HPDE6-E6E7 (cell line): ENCODE measurements at regions not wholly inside any gene's neighbourhood (a gene's known extent, or its start where the extent isn't known, plus 50 kb on each side); places are given as distances from the start of the nearest gene placed in this dataset.
"Not testable (repeated sequence)": the region's sequence is repeated elsewhere in the genome, so short reads cannot be mapped to it uniquely, and the experiment has no call there.

Experiments used
- DNase-seq: peaks from one replicate; pipeline ENCODE4 v3.0.0; 2011; ENCODE audit warnings: missing footprints; ENCODE audit errors: extremely low spot score

DNA sequence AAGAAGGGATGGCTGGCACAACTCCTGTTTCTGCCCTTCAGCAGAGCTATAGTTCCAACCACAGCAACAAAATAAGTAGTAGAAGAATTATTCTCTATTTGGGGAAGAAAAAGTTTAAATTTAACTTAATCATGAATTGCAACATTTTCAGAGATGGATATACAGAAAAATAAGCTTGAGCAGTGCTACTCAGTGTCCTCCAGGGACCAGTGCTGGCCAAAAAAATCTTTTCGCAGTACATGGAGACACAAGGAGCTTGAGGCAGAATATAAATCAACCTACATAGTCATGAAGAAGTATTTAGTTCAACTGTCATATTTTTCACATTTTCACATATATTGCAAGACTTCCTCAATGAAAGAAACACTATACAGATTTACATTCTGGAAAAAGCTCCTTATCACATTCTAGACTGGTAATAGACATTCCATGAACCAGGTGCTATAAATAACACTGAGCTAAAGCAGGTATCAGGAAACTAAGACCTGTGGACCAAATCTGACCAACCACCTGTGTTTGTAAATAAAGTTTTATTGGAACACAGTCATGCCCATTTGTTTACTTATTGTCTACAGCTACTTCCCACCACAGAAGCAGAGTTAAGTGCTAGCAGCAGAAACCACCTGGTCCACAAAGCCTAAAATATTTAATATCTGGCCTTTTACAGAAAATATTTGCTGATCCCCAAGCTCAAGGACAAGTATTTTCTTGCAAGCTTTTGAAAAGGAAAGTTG lies 101.9 kb downstream of the RGS21 start:
- DNase-seq = no peak

- DNase-seq = no peak
Observed at GRCh38 chr1:192430644-192431043, 113.9 kb downstream of the RGS21 start.

DNA sequence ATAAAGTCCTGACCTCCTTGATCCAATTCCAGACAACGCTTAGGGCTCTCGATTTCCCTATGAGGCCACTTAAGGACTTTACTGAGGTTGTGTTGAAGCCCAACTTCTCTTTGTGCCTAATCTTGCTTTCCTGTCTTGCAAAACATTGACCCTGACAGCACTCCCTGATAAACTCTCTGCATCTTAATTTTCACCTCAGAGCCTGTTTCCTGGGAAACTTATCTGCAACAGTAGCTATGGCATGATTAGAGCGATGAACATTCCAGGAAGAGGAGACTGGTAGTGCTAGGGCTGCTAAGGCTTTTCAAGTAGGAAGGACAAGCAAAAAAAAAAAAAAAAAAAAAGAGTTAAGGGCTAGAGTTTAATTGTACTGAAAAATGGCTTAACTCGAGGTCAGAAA lies 118.9 kb downstream of the RGS21 start:
- no peak for DNase-seq

- DNase-seq = no peak
Observed at GRCh38 chr1:192436441-192437078, 119.8 kb downstream of the RGS21 start.

GRCh38 chr1:192438737-192439136 lies 121.9 kb downstream of the RGS21 start:
- DNase-seq = no peak

DNA sequence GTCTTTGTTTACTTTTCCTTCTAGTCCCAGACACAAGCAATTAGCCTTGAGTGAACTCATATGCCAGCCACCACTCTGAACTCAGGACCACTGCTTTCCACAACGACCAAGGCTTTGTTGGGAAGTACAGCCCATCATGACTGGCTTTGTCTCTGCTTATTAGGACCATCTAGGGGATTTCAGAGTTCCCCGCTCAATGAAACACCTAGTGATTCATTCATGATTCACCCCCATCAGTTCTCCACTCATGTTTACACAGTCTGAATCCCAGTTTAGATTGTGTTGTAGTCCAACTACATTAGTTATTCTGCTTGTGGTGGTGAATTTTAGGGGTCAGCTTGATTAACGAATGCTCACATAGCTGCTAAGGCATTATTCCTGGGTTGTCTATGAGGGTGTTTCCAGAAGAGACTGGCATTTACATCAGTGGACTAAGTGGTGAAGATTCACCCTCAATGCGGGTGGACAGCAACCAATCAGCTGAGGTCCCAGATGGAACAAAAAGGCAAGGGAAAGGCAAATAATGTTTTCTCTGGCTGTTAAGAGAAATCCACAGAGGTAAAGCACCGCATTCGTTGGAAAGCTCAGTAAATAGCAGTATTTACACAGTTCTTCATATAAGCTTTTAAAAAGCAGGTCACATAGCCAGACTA lies 122.7 kb downstream of the RGS21 start:
- DNase-seq = peak; percentile 76

- DNase-seq = no peak
Observed at GRCh38 chr1:192441492-192441891, 124.7 kb downstream of the RGS21 start.

GRCh38 chr1:192442736-192443135 lies 125.9 kb downstream of the RGS21 start:
- no peak for DNase-seq

DNA sequence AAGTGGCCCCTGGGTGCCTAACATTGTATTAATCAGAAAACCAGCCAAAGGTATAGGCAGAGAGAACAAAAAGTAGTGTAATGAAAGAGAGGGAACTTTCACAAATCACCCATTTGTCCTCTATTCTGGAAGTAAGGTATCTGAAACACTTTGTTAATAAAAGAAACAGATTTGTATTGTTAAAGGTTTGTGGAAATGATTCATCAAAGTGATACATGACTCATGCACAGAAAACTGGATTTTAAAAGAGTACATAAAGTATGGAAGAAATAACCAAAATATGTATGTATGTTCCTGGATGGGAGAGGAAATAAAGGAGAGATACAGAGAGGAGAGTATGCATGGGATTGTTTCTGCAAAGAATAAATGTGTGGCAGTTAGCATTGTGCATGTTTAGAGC lies 126.8 kb downstream of the RGS21 start:
- DNase-seq = no peak

- DNase-seq = no peak
Observed at GRCh38 chr1:192445241-192445640, 128.4 kb downstream of the RGS21 start.

- no peak for DNase-seq
Observed at GRCh38 chr1:192445839-192446489, 129.2 kb downstream of the RGS21 start.

DNA sequence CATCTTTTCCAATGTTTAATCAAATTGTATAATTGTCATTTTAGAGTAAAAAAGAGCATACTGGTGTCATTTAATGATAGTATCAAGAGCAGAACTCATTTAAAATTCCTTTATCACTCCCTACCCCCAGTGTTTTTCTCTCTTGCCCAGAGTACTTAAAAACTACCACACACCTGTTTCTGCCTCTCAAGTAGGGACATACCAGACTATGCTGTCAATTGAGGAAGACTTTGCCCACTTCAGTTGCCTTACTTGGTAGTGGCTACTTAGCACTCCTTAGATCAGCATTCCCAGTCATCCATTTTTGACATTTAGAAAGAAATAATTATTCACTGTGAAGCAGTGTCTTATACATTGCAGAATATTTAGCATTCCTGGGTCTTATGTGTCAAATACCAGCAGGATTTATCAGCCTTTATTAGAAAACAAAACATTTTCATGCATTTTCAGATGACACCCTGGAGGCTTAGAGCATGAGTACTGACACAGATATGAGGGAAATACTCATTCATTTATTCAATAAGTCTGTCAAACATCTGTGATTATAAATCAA lies 127.5 kb upstream of the RGS1 start:
- no peak for DNase-seq

DNA sequence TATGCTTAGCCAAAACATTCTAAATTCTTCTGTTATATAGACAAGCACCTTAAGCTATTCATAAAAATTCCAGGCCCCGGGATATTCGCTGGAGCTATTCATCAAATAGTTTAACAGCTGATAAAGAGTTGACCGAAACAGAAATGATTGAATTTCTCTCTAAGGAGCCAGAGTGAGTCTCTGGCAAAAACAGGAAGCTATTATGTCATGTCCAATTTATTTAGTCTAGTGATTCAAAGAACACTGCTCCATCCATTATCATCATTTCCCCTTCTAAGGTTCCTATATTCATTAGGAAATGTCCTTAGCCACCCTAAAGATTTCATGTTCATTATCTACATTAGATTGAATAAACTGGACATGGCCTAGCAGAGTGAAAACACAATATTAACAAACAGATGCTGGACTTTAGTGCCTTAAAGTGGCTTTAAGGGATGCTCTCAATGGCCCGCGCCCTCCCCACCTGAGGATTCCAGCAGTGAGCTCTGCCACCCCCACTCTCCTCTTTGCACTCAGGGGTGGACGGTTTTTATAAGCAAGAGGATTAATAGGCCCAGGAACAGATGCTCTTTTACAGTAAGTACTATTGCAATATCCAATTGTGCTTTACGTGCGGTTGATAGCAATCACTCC lies 122.1 kb upstream of the RGS1 start:
- DNase-seq = no peak

DNA sequence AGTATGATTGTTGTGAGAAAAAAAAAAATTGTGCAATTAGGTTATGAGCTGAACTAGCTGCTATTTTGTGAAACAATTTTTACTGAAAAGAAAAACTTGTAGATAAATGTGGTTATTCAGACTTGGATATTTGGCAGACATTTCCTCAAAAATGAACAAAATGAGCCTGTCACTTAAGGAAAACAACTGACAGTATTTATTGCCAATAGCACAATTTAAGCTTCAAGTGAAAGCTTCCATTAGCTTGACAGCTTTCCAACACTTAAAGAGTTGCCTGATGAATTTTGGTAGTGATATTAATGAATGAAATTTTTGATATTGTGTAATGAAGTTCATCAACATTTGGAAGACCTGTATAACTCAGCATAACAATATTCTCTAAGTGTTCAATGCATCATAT lies 116.1 kb upstream of the RGS1 start:
- no peak for DNase-seq

DNA sequence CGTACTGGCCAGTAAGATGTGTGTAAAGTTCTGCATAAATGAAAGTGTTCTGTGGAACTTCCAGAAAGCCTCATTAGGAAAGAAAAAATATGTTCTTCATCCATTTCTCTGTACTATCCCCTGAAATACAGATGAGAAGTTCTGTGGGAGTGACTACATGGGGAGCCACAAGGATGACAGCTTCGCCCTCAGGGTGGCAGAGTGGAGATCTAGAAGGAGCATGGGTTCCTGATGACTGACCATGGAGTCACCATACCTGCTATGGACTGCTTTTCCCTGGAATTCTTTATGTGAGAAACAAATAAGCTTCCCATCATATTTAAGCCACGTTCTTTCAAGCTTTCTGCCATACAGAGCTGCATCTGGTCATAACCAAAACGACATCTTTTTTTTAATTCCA lies 113.9 kb upstream of the RGS1 start:
- DNase-seq = no peak

- DNase-seq = no peak
Observed at GRCh38 chr1:192462616-192463015, 113.0 kb upstream of the RGS1 start.

DNA sequence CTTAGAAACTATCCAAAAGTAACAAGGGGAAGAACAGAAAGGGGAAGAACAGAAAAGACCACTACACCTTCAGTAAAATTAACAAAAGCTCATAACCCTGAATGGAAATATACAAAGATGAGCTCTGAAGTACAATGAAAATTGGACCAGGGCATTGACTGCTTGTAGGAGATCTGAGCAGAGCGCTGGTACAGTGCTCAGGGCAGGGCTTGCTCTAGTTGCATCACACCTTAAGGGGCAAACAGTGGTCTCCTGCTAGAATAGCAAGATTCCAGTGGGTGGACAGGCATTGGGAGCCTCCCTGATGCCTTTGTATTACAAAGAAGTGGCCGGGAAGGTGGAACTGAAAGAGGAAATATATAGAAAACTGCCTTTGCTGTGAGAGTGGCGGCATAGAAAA lies 111.9 kb upstream of the RGS1 start:
- no peak for DNase-seq

DNA sequence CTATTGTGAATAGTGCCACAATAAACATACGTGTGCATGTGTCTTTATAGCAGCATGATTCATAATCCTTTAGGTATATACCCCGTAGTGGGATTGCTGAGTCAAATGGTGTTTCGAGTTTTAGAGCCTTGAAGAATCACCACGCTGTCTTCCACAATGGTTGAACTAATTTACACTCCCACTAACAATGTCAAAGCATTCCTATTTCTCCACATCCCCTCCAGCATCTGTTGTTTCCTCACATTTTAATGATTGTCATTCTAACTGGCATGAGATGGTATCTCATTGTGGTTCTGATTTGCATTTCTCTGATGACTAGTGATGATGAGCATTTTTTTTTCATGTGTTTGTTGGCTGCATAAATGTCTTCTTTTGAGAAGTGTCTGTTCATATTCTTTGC lies 110.4 kb upstream of the RGS1 start:
- not testable (repeated sequence) for DNase-seq

DNA sequence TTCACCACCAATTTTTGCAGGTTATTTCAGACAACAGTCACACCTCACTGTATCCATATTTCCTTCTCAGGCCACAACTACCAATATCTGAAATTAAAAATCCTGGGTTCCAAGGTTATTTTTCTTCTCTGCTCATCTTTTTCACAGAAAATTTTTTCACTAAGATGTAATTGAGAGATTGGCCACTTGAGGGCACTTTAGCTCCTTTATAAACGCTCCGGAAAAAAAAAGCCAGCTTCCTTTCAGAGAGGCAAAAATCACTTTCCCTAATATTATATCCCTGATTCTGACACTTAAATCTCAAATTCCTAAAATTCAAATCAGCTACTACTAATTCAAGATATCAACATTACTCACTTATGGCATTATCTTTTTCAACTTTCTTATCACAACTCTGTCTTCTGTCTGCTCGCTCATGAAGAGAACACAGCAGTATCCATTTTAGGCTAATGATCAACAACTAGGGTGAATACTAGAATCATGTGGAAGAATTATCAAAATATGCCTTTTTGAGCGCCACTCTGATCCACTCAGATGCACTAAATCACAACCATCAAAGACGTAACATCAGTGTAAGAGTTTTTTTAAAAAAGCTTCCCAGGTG lies 101.4 kb upstream of the RGS1 start:
- DNase-seq = no peak

- DNase-seq = no peak
Observed at GRCh38 chr1:192475329-192475728, 100.2 kb upstream of the RGS1 start.

GRCh38 chr1:192475970-192476369 lies 99.6 kb upstream of the RGS1 start:
- DNase-seq = no peak
